H1 (cell line): ENCODE measurements at regions not wholly inside any gene's neighbourhood (a gene's known extent, or its start where the extent isn't known, plus 50 kb on each side); places are given as distances from the start of the nearest gene placed in this dataset.

Experiments
- CTCF ChIA-PET: fragments of 300-600 bp; sonication (Branson Sonifier 250); formaldehyde crosslinking; loops from one replicate; lab custom pipeline; 2021; ENCODE audit not compliant: partially characterized antibody; lab: Charles Lee
- POLR2A ChIA-PET: fragments of 300-600 bp; sonication (Branson Sonifier 250); formaldehyde crosslinking; loops from one replicate; lab custom pipeline; 2021; ENCODE audit warnings: inconsistent platforms; ENCODE audit not compliant: partially characterized antibody; lab: Charles Lee
- DNase-seq, 2 experiments: peaks; one replicate each; pipeline versions ENCODE4 v3.0.0 to v3.0.0-alpha.2; 2010 to 2022; ENCODE audit warnings: low spot score in 2 of 2, low read depth in 1 of 2, mixed read lengths in 1 of 2
- FAIRE-seq: peaks from 2 replicates; lab custom pipeline; 2011; peaks lifted over from hg19 to GRCh38; lab: Jason Lieb, UNC
- H2AFZ ChIP-seq: 2 replicates; pipeline ENCODE4 v1.8.1; 2012; ENCODE audit warnings: low read length, inconsistent platforms
- H2AK5ac ChIP-seq: 2 replicates; pipeline ENCODE4 v1.6.1; 2013; ENCODE audit warnings: low read depth, low read length
- H2BK120ac ChIP-seq: replicated peaks from 2 replicates; pipeline ENCODE3; 2013; ENCODE audit warnings: low read depth, low read length, inconsistent platforms
- H2BK12ac ChIP-seq: 2 replicates; pipeline ENCODE4 v1.6.1; 2013; ENCODE audit warnings: low read depth, low read length
- H2BK15ac ChIP-seq: 2 replicates; pipeline ENCODE4 v1.6.1; 2013; ENCODE audit warnings: low read length
- H2BK20ac ChIP-seq: 2 replicates; pipeline ENCODE4 v1.6.1; 2013; ENCODE audit warnings: low read length
- H2BK5ac ChIP-seq: 2 replicates; pipeline ENCODE4 v1.6.1; 2013; ENCODE audit warnings: low read depth, low read length
- H3K14ac ChIP-seq: 2 replicates; pipeline ENCODE4 v1.6.1; 2013; ENCODE audit warnings: inconsistent platforms; ENCODE audit not compliant: insufficient read length
- H3K18ac ChIP-seq: 2 replicates; pipeline ENCODE4 v1.6.1; 2013; ENCODE audit warnings: low read length; ENCODE audit errors: extremely low read depth
- H3K23ac ChIP-seq: 2 replicates; pipeline ENCODE4 v1.6.1; 2013; ENCODE audit warnings: inconsistent platforms; ENCODE audit not compliant: insufficient read length
- H3K23me2 ChIP-seq: 2 replicates; pipeline ENCODE4 v1.6.1; 2013; ENCODE audit warnings: low read depth, low read length
- H3K27ac ChIP-seq: 2 replicates; pipeline ENCODE4 v1.6.1; 2011; ENCODE audit warnings: low read depth, low read length, inconsistent platforms
- H3K27me3 ChIP-seq, 4 experiments: replicated peaks in 1 of 4; 1 replicate in 1 of 4; 2 replicates in 3 of 4; pipeline versions ENCODE4 v1.6.1 to v1.8.1; 2011 to 2013; ENCODE audit warnings: low read length in 3 of 4, mild to moderate bottlenecking in 3 of 4, inconsistent platforms in 2 of 4, mixed read lengths in 2 of 4, moderate library complexity in 1 of 4; ENCODE audit not compliant: control insufficient read depth in 3 of 4, insufficient read depth in 3 of 4; ENCODE audit errors: extremely low read depth in 1 of 4
- H3K36me3 ChIP-seq, 4 experiments: 2 replicates each; pipeline versions ENCODE4 v1.6.1 to v1.8.1; 2011 to 2013; ENCODE audit warnings: mild to moderate bottlenecking in 4 of 4, low read length in 3 of 4, moderate library complexity in 2 of 4, control low read depth in 1 of 4, inconsistent platforms in 1 of 4; ENCODE audit not compliant: insufficient read depth in 4 of 4, control insufficient read depth in 2 of 4
- H3K4ac ChIP-seq: replicated peaks from 2 replicates; pipeline ENCODE3; 2013; ENCODE audit warnings: low read length, low read depth, mixed read lengths, inconsistent platforms; ENCODE audit not compliant: insufficient read length
- H3K4me1 ChIP-seq, 4 experiments: replicated peaks in 1 of 4; 1 replicate in 1 of 4; 2 replicates in 3 of 4; pipeline versions ENCODE4 v1.6.1 to v1.8.1; 2011 to 2013; ENCODE audit warnings: low read length in 3 of 4, inconsistent platforms in 2 of 4, mixed read lengths in 1 of 4; ENCODE audit not compliant: insufficient read depth in 4 of 4, control insufficient read depth in 3 of 4
- H3K4me2 ChIP-seq, 2 experiments: 2 replicates each; pipeline versions ENCODE4 v1.6.1 to v1.8.1; 2011 to 2013; ENCODE audit warnings: low read depth in 2 of 2, low read length in 2 of 2, control low read depth in 1 of 2, inconsistent platforms in 1 of 2, mild to moderate bottlenecking in 1 of 2; ENCODE audit not compliant: insufficient read depth in 1 of 2
- H3K4me3 ChIP-seq, 4 experiments: fragments of 200-600, 300-600 bp in 1 of 4; sonication (generic), shearing (Covaris generic), sonication (Bioruptor Twin) in 1 of 4; 2 replicates each; pipeline versions ENCODE4 v1.5.1 to v1.8.1; 2011 to 2016; ENCODE audit warnings: low read length in 4 of 4, low read depth in 3 of 4, control low read depth in 2 of 4, inconsistent platforms in 2 of 4, mild to moderate bottlenecking in 2 of 4, mixed read lengths in 1 of 4, moderate library complexity in 1 of 4; ENCODE audit not compliant: insufficient read depth in 2 of 4; ENCODE audit errors: extremely low read depth in 1 of 4
- H3K56ac ChIP-seq: replicated peaks from 2 replicates; pipeline ENCODE3; 2013; ENCODE audit warnings: low read depth, mild to moderate bottlenecking, mixed read lengths, low read length, inconsistent platforms; ENCODE audit not compliant: insufficient read length
- H3K79me1 ChIP-seq: 2 replicates; pipeline ENCODE4 v1.6.1; 2013; ENCODE audit warnings: low read depth, low read length, control low read depth
- H3K79me2 ChIP-seq, 2 experiments: 2 replicates each; pipeline versions ENCODE4 v1.6.1 to v1.8.1; 2012 to 2013; ENCODE audit warnings: low read length in 2 of 2, mild to moderate bottlenecking in 2 of 2, inconsistent platforms in 1 of 2; ENCODE audit not compliant: insufficient read depth in 2 of 2, control insufficient read depth in 1 of 2
- H3K9ac ChIP-seq, 4 experiments: replicated peaks in 1 of 4; 1 replicate in 1 of 4; 2 replicates in 3 of 4; pipeline versions ENCODE4 v1.6.1 to v1.8.1; 2011 to 2013; ENCODE audit warnings: low read depth in 3 of 4, low read length in 3 of 4, control low read depth in 2 of 4, mild to moderate bottlenecking in 2 of 4, moderate library complexity in 2 of 4, inconsistent platforms in 1 of 4; ENCODE audit errors: extremely low read depth in 1 of 4
- H3K9me3 ChIP-seq, 2 experiments: 2 replicates each; pipeline versions ENCODE4 v1.6.1 to v1.8.1; 2012 to 2013; ENCODE audit warnings: mild to moderate bottlenecking in 2 of 2, moderate library complexity in 2 of 2, control low read depth in 1 of 2, inconsistent platforms in 1 of 2, low read depth in 1 of 2, low read length in 1 of 2, mixed read lengths in 1 of 2; ENCODE audit not compliant: insufficient read depth in 2 of 2
- H4K20me1 ChIP-seq, 2 experiments: replicated peaks in 1 of 2; 2 replicates each; pipeline versions ENCODE3 to v1.8.1; 2011 to 2013; ENCODE audit warnings: inconsistent platforms in 2 of 2, low read length in 2 of 2, mild to moderate bottlenecking in 1 of 2; ENCODE audit not compliant: insufficient read depth in 2 of 2, control insufficient read depth in 1 of 2
- H4K5ac ChIP-seq: 2 replicates; pipeline ENCODE4 v1.6.1; 2013; ENCODE audit warnings: low read length, low read depth, mixed read lengths, inconsistent platforms; ENCODE audit not compliant: insufficient read length
- H4K8ac ChIP-seq: 2 replicates; pipeline ENCODE4 v1.8.0; 2013; ENCODE audit warnings: mild to moderate bottlenecking, moderate library complexity, low read length, inconsistent platforms; ENCODE audit not compliant: insufficient read depth; ENCODE audit errors: extremely low read depth
- H4K91ac ChIP-seq: replicated peaks from 2 replicates; pipeline ENCODE3; 2013; ENCODE audit warnings: low read length, mixed read lengths, inconsistent platforms; ENCODE audit not compliant: insufficient read length
- BCL11A ChIP-seq, 2 experiments: IDR thresholded peaks; one replicate each; pipeline ENCODE4 v1.6.1; 2011; ENCODE audit warnings: low read depth in 2 of 2, low read length in 2 of 2, mild to moderate bottlenecking in 2 of 2
- GABPA ChIP-seq: IDR thresholded peaks from 2 replicates; pipeline ENCODE4 v1.6.1; 2011; ENCODE audit warnings: mild to moderate bottlenecking, low read length, moderate library complexity, borderline replicate concordance; ENCODE audit not compliant: insufficient read depth
- HDAC6 ChIP-seq: IDR thresholded peaks from one replicate; pipeline ENCODE4 v1.7.1; 2012; ENCODE audit warnings: low read depth, mild to moderate bottlenecking, inconsistent platforms, low read length, moderate library complexity
- JUN ChIP-seq: IDR thresholded peaks from 2 replicates; pipeline ENCODE4 v1.6.1; 2011; ENCODE audit warnings: low read depth, mild to moderate bottlenecking, improper control_type of control experiment, low read length
- RBBP5 ChIP-seq: IDR thresholded peaks from 2 replicates; pipeline ENCODE4 v1.7.1; 2012; ENCODE audit warnings: low read depth, mild to moderate bottlenecking, inconsistent platforms, low read length, moderate library complexity, borderline replicate concordance
- RXRA ChIP-seq: IDR thresholded peaks from 2 replicates; pipeline ENCODE4 v1.6.1; 2011; ENCODE audit warnings: low read depth, mild to moderate bottlenecking, low read length, moderate library complexity; ENCODE audit not compliant: insufficient read depth
- SAP30 ChIP-seq: fragments of 300-600 bp; sonication (generic); IDR thresholded peaks from 2 replicates; pipeline ENCODE4 v1.7.1; 2012; ENCODE audit warnings: low read length, moderate library complexity, mild to moderate bottlenecking, inconsistent platforms; ENCODE audit not compliant: insufficient read depth, insufficient replicate concordance
- SIN3A ChIP-seq, 2 experiments: IDR thresholded peaks in 1 of 2; conservative IDR thresholded peaks in 1 of 2; 2 replicates each; pipeline ENCODE4 v1.6.1; 2011 to 2012; ENCODE audit warnings: low read length in 2 of 2, improper control_type of control experiment in 1 of 2, low read depth in 1 of 2, mild to moderate bottlenecking in 1 of 2
- SP1 ChIP-seq: IDR thresholded peaks from 2 replicates; pipeline ENCODE4 v1.6.1; 2011; ENCODE audit warnings: low read depth, low read length
- WGBS, 2 experiments: shearing (Covaris generic) in 1 of 2; methylation state at CpG; one replicate each; pipeline versions ENCODE4 v1.1.6 to v1.1.7; 2013 to 2015; ENCODE audit warnings: low lambda C conversion rate in 2 of 2, mixed read lengths in 2 of 2, inconsistent platforms in 1 of 2, low coverage in 1 of 2, missing lambda C conversion rate in 1 of 2; ENCODE audit not compliant: insufficient replicate concordance in 2 of 2, insufficient coverage in 1 of 2, insufficient read length in 1 of 2; ENCODE audit errors: extremely low coverage in 1 of 2, missing lambda C conversion rate in 1 of 2; 5-methylcytosine and 5-hydroxymethylcytosine counted together

DNA sequence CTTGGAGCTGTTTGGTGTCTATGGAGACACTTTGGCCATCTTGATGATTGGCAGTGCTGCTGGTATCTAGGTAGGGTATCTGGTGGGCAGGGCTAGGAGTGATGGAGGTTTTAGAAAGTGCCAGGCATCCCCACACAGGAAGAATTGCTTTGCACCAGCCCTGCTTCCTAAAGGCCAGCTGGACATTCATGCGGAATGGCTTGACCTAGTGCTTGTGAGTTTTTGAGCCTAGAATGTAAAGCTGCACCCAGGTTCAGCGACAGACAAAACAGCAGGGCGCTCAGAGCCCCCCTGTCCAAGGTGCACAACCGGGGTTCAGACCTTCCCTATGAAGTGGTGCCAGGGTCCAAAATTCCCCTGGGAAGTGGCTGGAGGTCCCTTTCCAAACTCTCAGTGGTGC is 93.1 kb downstream of the ING1 start:
- H3K23ac ChIP-seq: no peak overlapping the region
- H2AFZ ChIP-seq: no peak overlapping the region
- H3K79me1 ChIP-seq: no peaks in the 10 kb centered on the region
- no peak overlapping the region for H3K9ac ChIP-seq
- no peak overlapping the region for H4K91ac ChIP-seq
- H2AK5ac ChIP-seq: no peak overlapping the region
- POLR2A ChIA-PET: no interaction called here
- FAIRE-seq: no peak
- CTCF ChIA-PET: interaction anchor here (0.6 to 1.1 kb wide), 4 partner anchors 8 to 123 kb away, joined by 3 read pairs; no protein-coding TSS in a partner anchor
- TF ChIP-seq SP1: no peak
- TF ChIP-seq HDAC6: no peak
- TF ChIP-seq BCL11A (IDR thresholded peaks at IDR 0.05; ENCODE audit: low read depth in 2 of 2, low read length in 2 of 2): no peak
- TF ChIP-seq SIN3A (conservative IDR thresholded peaks at IDR 0.05 in 1 of 2, IDR thresholded peaks at IDR 0.05 in 1 of 2; ENCODE audit: low read depth in 1 of 2, low read length in 2 of 2): no peak
- no peak for TF ChIP-seq JUN
- no peak for TF ChIP-seq RBBP5
- no peak for TF ChIP-seq RXRA
- TF ChIP-seq SAP30: no peak
- TF ChIP-seq GABPA: no peak
- H3K4ac ChIP-seq: no peak overlapping the region
- no peaks in the 10 kb centered on the region for H3K9me3 ChIP-seq
- no peaks in the 10 kb centered on the region for H3K79me2 ChIP-seq
- H2BK15ac ChIP-seq: no peak overlapping the region
- no peak overlapping the region for H3K18ac ChIP-seq
- DNase-seq: peak in 1 of 2 experiments; percentile 17
- no peaks in the 10 kb centered on the region for H4K20me1 ChIP-seq
- H2BK12ac ChIP-seq: no peak overlapping the region
- peaks cover 5 to 14% (median 6%) of the 10 kb centered on the region in 4 experiments; a peak in 6 of 7 replicates for H3K4me1 ChIP-seq
- no peak overlapping the region for H2BK5ac ChIP-seq
- no peak overlapping the region for H4K8ac ChIP-seq
- no peak overlapping the region for H3K4me2 ChIP-seq
- H2BK20ac ChIP-seq: no peak overlapping the region
- no peak overlapping the region for H3K4me3 ChIP-seq
- H3K23me2 ChIP-seq: no peaks in the 10 kb centered on the region
- H4K5ac ChIP-seq: no peak overlapping the region
- peaks cover 0 to 11% (median 8%) of the 10 kb centered on the region in 4 experiments; a peak in 6 of 7 replicates for H3K27me3 ChIP-seq
- no peak overlapping the region for H3K14ac ChIP-seq
- no peak overlapping the region for H2BK120ac ChIP-seq
- WGBS, 2 experiments: 98% methylated on average over 4 of the region's 4 CpGs; no CpG with 5 or more reads in 1 of the 2 experiments
- H3K36me3 ChIP-seq: no peaks in the 10 kb centered on the region
- no peak overlapping the region for H3K27ac ChIP-seq
- no peak overlapping the region for H3K56ac ChIP-seq
